ENCODE measurements at regions not wholly inside any gene's neighbourhood (a gene's known extent, or its start where the extent isn't known, plus 50 kb on each side); places are given as distances from the start of the nearest gene placed in this dataset.

GRCh38 chr7:28290496-28290895, 109.9 kb upstream of the JAZF1 start:
- H3K27ac ChIP-seq (ENCODE audit: low read depth, low read length): no peak overlapping the region
- no peaks in the 10 kb centered on the region for H3K36me3 ChIP-seq (ENCODE audit: control insufficient read depth in 3 of 3, insufficient read depth in 3 of 3, low read length in 3 of 3)
- H3K27me3 ChIP-seq (ENCODE audit: control insufficient read depth in 3 of 3, insufficient read depth in 3 of 3, low read length in 3 of 3): no peaks in the 10 kb centered on the region
- H3K4me1 ChIP-seq (ENCODE audit: control insufficient read depth in 3 of 3, insufficient read depth in 3 of 3, low read length in 3 of 3): no peaks in the 10 kb centered on the region
- no peak overlapping the region for H3K4me3 ChIP-seq (ENCODE audit: low read length in 3 of 3)
- no peak overlapping the region for H3K9ac ChIP-seq (ENCODE audit: low read depth in 1 of 3, low read length in 3 of 3)
- no peaks in the 10 kb centered on the region for H3K9me3 ChIP-seq (ENCODE audit: control insufficient read depth in 3 of 3, low read length in 3 of 3)

DNA sequence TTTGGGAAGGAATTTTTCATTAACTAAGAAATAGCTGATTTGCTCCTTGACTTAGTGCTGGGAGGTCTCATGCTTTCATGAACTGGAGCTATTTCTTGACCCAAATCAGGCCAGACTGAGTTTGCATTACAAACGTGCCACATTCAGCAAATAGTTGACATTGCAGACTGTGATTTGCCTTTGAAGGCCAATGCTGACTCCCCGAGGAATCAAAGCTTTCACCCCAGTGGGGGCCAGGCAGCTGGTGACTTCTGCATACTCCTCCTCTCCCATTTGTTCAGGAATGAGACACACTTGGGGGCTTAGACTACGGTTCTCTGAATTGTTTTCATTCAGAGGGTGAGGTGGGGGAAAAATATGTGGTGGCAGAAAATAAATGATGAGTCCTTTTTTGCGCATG, 111.0 kb upstream of the JAZF1 start:
- Histone ChIP-seq H3K4me1 (ENCODE audit: control insufficient read depth in 3 of 3, insufficient read depth in 3 of 3, low read length in 3 of 3) (no peaks in the 10 kb centered on the region), H3K4me3 (ENCODE audit: low read length in 3 of 3) (no peak overlapping the region), H3K9ac (ENCODE audit: low read depth in 1 of 3, low read length in 3 of 3) (no peak overlapping the region), H3K27ac (ENCODE audit: low read depth, low read length) (no peak overlapping the region), H3K9me3 (ENCODE audit: control insufficient read depth in 3 of 3, low read length in 3 of 3) (no peaks in the 10 kb centered on the region), H3K36me3 (ENCODE audit: control insufficient read depth in 3 of 3, insufficient read depth in 3 of 3, low read length in 3 of 3) (no peaks in the 10 kb centered on the region), H3K27me3 (ENCODE audit: control insufficient read depth in 3 of 3, insufficient read depth in 3 of 3, low read length in 3 of 3) (no peaks in the 10 kb centered on the region)

DNA sequence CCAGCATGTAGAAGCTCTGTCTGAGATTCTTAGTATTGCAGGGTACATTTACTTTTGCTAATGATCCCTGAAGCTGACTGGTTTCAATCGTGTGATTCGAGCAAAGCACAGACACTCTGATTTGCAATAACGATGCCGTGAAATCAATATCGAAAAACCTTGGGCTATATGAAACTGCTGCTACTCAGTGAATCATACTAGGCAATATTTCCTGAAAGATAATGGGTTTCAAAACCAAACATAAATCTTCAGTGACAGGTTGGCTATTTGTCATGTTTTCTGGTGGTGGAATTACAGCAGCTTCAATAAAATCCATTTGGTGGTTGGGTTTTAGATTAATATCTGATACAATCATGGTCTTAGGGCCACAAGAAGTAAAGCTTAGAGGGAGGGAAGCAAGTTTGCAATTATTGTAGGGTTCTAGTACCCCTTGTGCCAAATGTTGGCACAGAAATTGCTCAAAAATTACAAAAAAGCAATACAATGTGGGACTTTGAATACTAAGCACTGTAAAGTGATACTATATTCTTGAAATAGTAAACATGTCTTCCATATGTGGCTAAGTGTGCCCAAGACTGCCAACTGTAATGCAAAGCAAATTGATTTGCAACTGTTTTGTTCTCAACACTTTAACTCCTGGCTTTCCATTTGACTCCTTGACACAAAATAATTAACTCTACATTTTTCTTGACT, 112.4 kb upstream of the JAZF1 start:
- Histone ChIP-seq H3K27ac (ENCODE audit: low read depth, low read length) (no peak overlapping the region), H3K9ac (ENCODE audit: low read depth in 1 of 3, low read length in 3 of 3) (no peak overlapping the region), H3K4me3 (ENCODE audit: low read length in 3 of 3) (no peak overlapping the region), H3K9me3 (ENCODE audit: control insufficient read depth in 3 of 3, low read length in 3 of 3) (no peaks in the 10 kb centered on the region), H3K27me3 (ENCODE audit: control insufficient read depth in 3 of 3, insufficient read depth in 3 of 3, low read length in 3 of 3) (no peaks in the 10 kb centered on the region), H3K4me1 (ENCODE audit: control insufficient read depth in 3 of 3, insufficient read depth in 3 of 3, low read length in 3 of 3) (no peaks in the 10 kb centered on the region), H3K36me3 (ENCODE audit: control insufficient read depth in 3 of 3, insufficient read depth in 3 of 3, low read length in 3 of 3) (no peaks in the 10 kb centered on the region)

DNA sequence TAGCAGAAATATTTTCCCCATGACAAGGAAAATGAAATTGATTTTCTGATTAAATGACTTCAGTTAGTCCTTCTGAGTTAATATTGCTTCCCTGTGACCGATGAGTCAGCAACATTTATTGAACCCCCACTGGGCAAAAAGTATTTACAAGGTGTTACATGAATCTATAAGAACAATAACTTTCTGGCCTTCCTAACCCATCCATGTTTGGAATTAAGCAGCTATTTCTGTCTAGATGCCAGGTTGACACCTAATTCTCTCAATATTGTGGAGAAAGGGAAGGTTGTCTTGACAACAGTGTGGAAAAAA, 112.9 kb upstream of the JAZF1 start:
- Histone ChIP-seq H3K27me3 (ENCODE audit: control insufficient read depth in 3 of 3, insufficient read depth in 3 of 3, low read length in 3 of 3) (no peaks in the 10 kb centered on the region), H3K9me3 (ENCODE audit: control insufficient read depth in 3 of 3, low read length in 3 of 3) (no peaks in the 10 kb centered on the region), H3K4me3 (ENCODE audit: low read length in 3 of 3) (no peak overlapping the region), H3K4me1 (ENCODE audit: control insufficient read depth in 3 of 3, insufficient read depth in 3 of 3, low read length in 3 of 3) (no peaks in the 10 kb centered on the region), H3K27ac (ENCODE audit: low read depth, low read length) (no peak overlapping the region), H3K36me3 (ENCODE audit: control insufficient read depth in 3 of 3, insufficient read depth in 3 of 3, low read length in 3 of 3) (no peaks in the 10 kb centered on the region), H3K9ac (ENCODE audit: low read depth in 1 of 3, low read length in 3 of 3) (no peak overlapping the region)

- Histone ChIP-seq H3K9me3 (ENCODE audit: control insufficient read depth in 3 of 3, low read length in 3 of 3) (no peaks in the 10 kb centered on the region), H3K4me1 (ENCODE audit: control insufficient read depth in 3 of 3, insufficient read depth in 3 of 3, low read length in 3 of 3) (no peaks in the 10 kb centered on the region), H3K27ac (ENCODE audit: low read depth, low read length) (no peak overlapping the region), H3K36me3 (ENCODE audit: control insufficient read depth in 3 of 3, insufficient read depth in 3 of 3, low read length in 3 of 3) (no peaks in the 10 kb centered on the region), H3K9ac (ENCODE audit: low read depth in 1 of 3, low read length in 3 of 3) (no peak overlapping the region), H3K4me3 (ENCODE audit: low read length in 3 of 3) (no peak overlapping the region), H3K27me3 (ENCODE audit: control insufficient read depth in 3 of 3, insufficient read depth in 3 of 3, low read length in 3 of 3) (no peaks in the 10 kb centered on the region)
Measured at GRCh38 chr7:28296571-28297483, 115.5 kb upstream of the CREB5 start.

- H3K9me3 ChIP-seq (ENCODE audit: control insufficient read depth in 3 of 3, low read length in 3 of 3): no peaks in the 10 kb centered on the region
- H3K27ac ChIP-seq (ENCODE audit: low read depth, low read length): no peak overlapping the region
- H3K9ac ChIP-seq (ENCODE audit: low read depth in 1 of 3, low read length in 3 of 3): no peak overlapping the region
- no peaks in the 10 kb centered on the region for H3K36me3 ChIP-seq (ENCODE audit: control insufficient read depth in 3 of 3, insufficient read depth in 3 of 3, low read length in 3 of 3)
- H3K27me3 ChIP-seq (ENCODE audit: control insufficient read depth in 3 of 3, insufficient read depth in 3 of 3, low read length in 3 of 3): no peaks in the 10 kb centered on the region
- no peaks in the 10 kb centered on the region for H3K4me1 ChIP-seq (ENCODE audit: control insufficient read depth in 3 of 3, insufficient read depth in 3 of 3, low read length in 3 of 3)
- no peak overlapping the region for H3K4me3 ChIP-seq (ENCODE audit: low read length in 3 of 3)
Measured at GRCh38 chr7:28297801-28298459, 114.4 kb upstream of the CREB5 start.

DNA sequence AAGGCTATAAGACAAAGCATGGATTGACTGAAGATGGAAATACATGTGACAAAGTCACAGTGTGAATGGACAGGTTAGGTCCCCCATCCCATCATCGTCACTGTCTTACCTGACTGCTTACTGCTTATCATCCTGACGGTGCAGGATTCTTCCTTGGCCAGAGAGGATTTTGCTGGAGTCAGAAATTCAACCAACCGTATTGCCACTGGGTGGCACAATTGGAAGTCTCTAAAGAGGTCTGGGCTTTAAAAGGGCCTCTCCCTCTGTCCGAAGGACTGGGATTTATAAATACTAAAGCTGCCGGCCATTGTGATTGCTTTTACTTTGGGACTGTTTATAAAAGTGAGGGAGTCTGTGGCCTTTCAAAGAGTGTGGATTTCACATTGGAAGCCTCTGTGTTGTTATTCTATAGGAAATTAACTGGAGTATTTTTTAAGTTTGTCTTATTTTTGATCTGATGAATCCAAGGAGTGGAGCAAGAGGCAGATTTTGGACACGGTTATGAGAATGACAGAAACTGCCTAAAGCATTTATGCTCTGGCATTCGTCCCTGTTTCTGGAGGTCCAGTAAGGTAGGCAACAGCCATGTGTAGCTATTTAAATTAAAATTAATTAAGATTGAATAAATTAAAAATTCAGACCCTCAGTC, 113.3 kb upstream of the CREB5 start:
- no peaks in the 10 kb centered on the region for H3K36me3 ChIP-seq (ENCODE audit: control insufficient read depth in 3 of 3, insufficient read depth in 3 of 3, low read length in 3 of 3)

DNA sequence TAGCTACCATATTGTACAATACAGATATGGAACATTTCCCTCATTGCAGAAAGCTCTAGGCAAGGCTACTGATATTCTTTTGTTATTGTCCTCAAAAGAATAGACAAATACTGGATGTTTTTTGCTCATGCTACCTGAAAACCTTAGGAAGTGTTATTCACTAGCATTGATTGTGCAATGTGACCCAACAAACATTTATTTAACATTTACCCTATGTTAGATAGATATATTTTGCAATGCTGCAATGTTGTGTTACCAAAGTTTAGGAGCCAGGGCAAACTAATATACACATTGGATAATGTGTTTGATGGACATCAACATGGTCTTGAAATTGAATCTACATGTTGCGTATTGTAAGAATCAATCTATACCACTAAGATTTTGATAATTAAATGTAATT, 112.8 kb upstream of the CREB5 start:
- Histone ChIP-seq H3K9me3 (ENCODE audit: control insufficient read depth in 3 of 3, low read length in 3 of 3) (no peaks in the 10 kb centered on the region), H3K27ac (ENCODE audit: low read depth, low read length) (no peak overlapping the region), H3K36me3 (ENCODE audit: control insufficient read depth in 3 of 3, insufficient read depth in 3 of 3, low read length in 3 of 3) (no peaks in the 10 kb centered on the region), H3K4me3 (ENCODE audit: low read length in 3 of 3) (no peak overlapping the region), H3K9ac (ENCODE audit: low read depth in 1 of 3, low read length in 3 of 3) (no peak overlapping the region), H3K27me3 (ENCODE audit: control insufficient read depth in 3 of 3, insufficient read depth in 3 of 3, low read length in 3 of 3) (no peaks in the 10 kb centered on the region), H3K4me1 (ENCODE audit: control insufficient read depth in 3 of 3, insufficient read depth in 3 of 3, low read length in 3 of 3) (no peaks in the 10 kb centered on the region)

More for the DNA sequence above, 113.3 kb upstream of the CREB5 start:
- no peaks in the 10 kb centered on the region for H3K4me1 ChIP-seq (ENCODE audit: control insufficient read depth in 3 of 3, insufficient read depth in 3 of 3, low read length in 3 of 3)
- H3K9ac ChIP-seq (ENCODE audit: low read depth in 1 of 3, low read length in 3 of 3): no peak overlapping the region
- H3K4me3 ChIP-seq (ENCODE audit: low read length in 3 of 3): no peak overlapping the region
- H3K27ac ChIP-seq (ENCODE audit: low read depth, low read length): no peak overlapping the region
- H3K27me3 ChIP-seq (ENCODE audit: control insufficient read depth in 3 of 3, insufficient read depth in 3 of 3, low read length in 3 of 3): no peaks in the 10 kb centered on the region
- H3K9me3 ChIP-seq (ENCODE audit: control insufficient read depth in 3 of 3, low read length in 3 of 3): no peaks in the 10 kb centered on the region

- Histone ChIP-seq H3K4me1 (ENCODE audit: control insufficient read depth in 3 of 3, insufficient read depth in 3 of 3, low read length in 3 of 3) (no peaks in the 10 kb centered on the region), H3K27ac (ENCODE audit: low read depth, low read length) (no peak overlapping the region), H3K4me3 (ENCODE audit: low read length in 3 of 3) (no peak overlapping the region), H3K9me3 (ENCODE audit: control insufficient read depth in 3 of 3, low read length in 3 of 3) (no peaks in the 10 kb centered on the region), H3K36me3 (ENCODE audit: control insufficient read depth in 3 of 3, insufficient read depth in 3 of 3, low read length in 3 of 3) (no peaks in the 10 kb centered on the region), H3K27me3 (ENCODE audit: control insufficient read depth in 3 of 3, insufficient read depth in 3 of 3, low read length in 3 of 3) (no peaks in the 10 kb centered on the region), H3K9ac (ENCODE audit: low read depth in 1 of 3, low read length in 3 of 3) (no peak overlapping the region)
Measured at GRCh38 chr7:28300488-28300887, 111.8 kb upstream of the CREB5 start.

All from skeletal muscle tissue (tissue), 3 donors.